CD4-positive, alpha-beta T cell (primary cell): ENCODE measurements at regions not wholly inside any gene's neighbourhood (a gene's known extent, or its start where the extent isn't known, plus 50 kb on each side); places are given as distances from the start of the nearest gene placed in this dataset.
"Not testable (repeated sequence)": the region's sequence is repeated elsewhere in the genome, so short reads cannot be mapped to it uniquely, and the experiment has no call there.

ENCODE experiments used
- ATAC-seq: fragments of 200-7000 bp; cut with Tn5 transposase; one replicate; pipeline ENCODE4 v1.10.0; 2022; ENCODE audit warnings: mild to moderate bottlenecking; ENCODE audit not compliant: poor library complexity
- CTCF ChIA-PET: fragments of 350-600 bp; sonication (Branson Sonifier 250); formaldehyde crosslinking; loops from one replicate; lab custom pipeline; 2021; ENCODE audit warnings: antibody characterized with exemption, inconsistent platforms; lab: Charles Lee
- POLR2A ChIA-PET: fragments of 350-600 bp; sonication (Branson Sonifier 250); formaldehyde crosslinking; loops from one replicate; lab custom pipeline; 2021; ENCODE audit warnings: antibody characterized with exemption, inconsistent platforms; lab: Charles Lee
- DNase-seq, 14 experiments: peaks; one replicate each; pipeline ENCODE4 v3.0.0-alpha.2; 2013 to 2020; ENCODE audit warnings: mixed read lengths in 2 of 14
- H3K27ac ChIP-seq, 2 donors: one replicate each; pipeline versions ENCODE4 v1.5.1 to v1.7.0; 2013; ENCODE audit warnings: low read length in 2 of 2, low read depth in 1 of 2, mild to moderate bottlenecking in 1 of 2
- H3K27me3 ChIP-seq, 2 experiments: 1 replicate in 1 of 2; 2 replicates in 1 of 2; pipeline versions ENCODE4 v1.6.1 to v1.7.0; 2013; ENCODE audit warnings: low read length in 2 of 2, control low read depth in 1 of 2, mild to moderate bottlenecking in 1 of 2, moderate library complexity in 1 of 2; ENCODE audit not compliant: insufficient read depth in 2 of 2, control insufficient read depth in 1 of 2
- H3K36me3 ChIP-seq: one replicate; pipeline ENCODE4 v1.6.1; 2013; ENCODE audit warnings: low read length, control low read depth; ENCODE audit not compliant: insufficient read depth
- H3K4me1 ChIP-seq: one replicate; pipeline ENCODE4 v1.6.1; 2013; ENCODE audit warnings: low read length, control low read depth; ENCODE audit not compliant: insufficient read depth
- H3K4me3 ChIP-seq: one replicate; pipeline ENCODE4 v1.5.1; 2013; ENCODE audit warnings: mild to moderate bottlenecking, low read length, moderate library complexity
- H3K9me3 ChIP-seq, 2 experiments: 1 replicate in 1 of 2; 2 replicates in 1 of 2; pipeline versions ENCODE4 v1.6.1 to v1.7.0; 2013; ENCODE audit warnings: low read length in 2 of 2, mild to moderate bottlenecking in 2 of 2, control low read depth in 1 of 2, moderate library complexity in 1 of 2; ENCODE audit not compliant: control insufficient read depth in 1 of 2, insufficient read depth in 1 of 2
- H3K27ac Mint-ChIP-seq: one replicate; pipeline ENCODE4 v1.8.0; 2020; ENCODE audit warnings: mixed read lengths
- H3K27me3 Mint-ChIP-seq: one replicate; pipeline ENCODE4 v1.8.0; 2021; ENCODE audit warnings: mixed read lengths
- H3K36me3 Mint-ChIP-seq: one replicate; pipeline ENCODE4 v1.8.0; 2021; ENCODE audit warnings: low read depth, mixed read lengths
- H3K4me1 Mint-ChIP-seq: one replicate; pipeline ENCODE4 v1.8.0; 2021; ENCODE audit warnings: low read depth, mixed read lengths
- H3K4me3 Mint-ChIP-seq: one replicate; pipeline ENCODE4 v1.8.0; 2020; ENCODE audit warnings: mild to moderate bottlenecking, mixed read lengths
- H3K9me3 Mint-ChIP-seq: one replicate; pipeline ENCODE4 v1.8.0; 2020; ENCODE audit warnings: mixed read lengths
- intact Hi-C, 2 experiments: fragments of 100-400 bp; cut with DNase I in 1 of 2; cut with micrococcal nuclease in 1 of 2; formaldehyde crosslinking; loops; one replicate each; pipeline versions ENCODE4 v1.15.1 to v1.9.0; 2023 to 2025; cut with DNase I, micrococcal nuclease
- TF ChIP-seq, protein P1 (sequence below): fragments of 200-600 bp; IDR thresholded peaks from one replicate; pipeline ENCODE4 v1.8.0; 2022; ENCODE audit warnings: antibody characterized with exemption, mild to moderate bottlenecking

DNA sequence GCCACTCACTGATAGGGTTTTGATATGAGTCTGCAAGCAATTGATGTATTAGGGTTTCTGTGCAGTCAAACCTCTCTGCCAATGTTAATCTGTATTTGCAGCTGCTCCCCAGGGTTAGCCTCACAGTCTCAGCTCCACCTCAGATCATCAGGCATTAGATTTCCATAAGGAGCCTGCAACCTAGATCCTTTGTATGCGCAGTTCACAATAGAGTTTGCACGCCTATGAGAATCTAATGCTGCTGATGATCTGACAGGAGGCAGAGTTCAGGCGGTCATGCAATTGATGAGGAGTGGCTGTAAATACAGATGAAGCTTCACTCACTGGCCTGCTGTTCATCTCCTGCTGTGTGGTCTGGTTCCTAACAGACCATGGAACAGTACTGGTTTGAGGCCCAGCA, 280.6 kb downstream of the PAPSS1 start:
- no peaks in the 10 kb centered on the region for H3K4me1 Mint-ChIP-seq
- H3K36me3 Mint-ChIP-seq: no peaks in the 10 kb centered on the region
- Histone ChIP-seq H3K36me3 (no peaks in the 10 kb centered on the region), H3K27me3 (no peaks in the 10 kb centered on the region), H3K4me3 (no peak overlapping the region), H3K9me3 (no peaks in the 10 kb centered on the region), H3K27ac (no peak overlapping the region), H3K4me1 (no peaks in the 10 kb centered on the region)
- no peak overlapping the region for H3K4me3 Mint-ChIP-seq
- no peaks in the 10 kb centered on the region for H3K27me3 Mint-ChIP-seq
- H3K27ac Mint-ChIP-seq: no peak overlapping the region
- POLR2A ChIA-PET: no interaction called here
- ATAC-seq (no peak), DNase-seq (no peak)
- CTCF ChIA-PET: interaction anchor here (1.4 kb wide), 1 partner anchor 12 kb away, joined by 5 read pairs; no protein-coding TSS in a partner anchor
- TF ChIP-seq, protein P1, sequence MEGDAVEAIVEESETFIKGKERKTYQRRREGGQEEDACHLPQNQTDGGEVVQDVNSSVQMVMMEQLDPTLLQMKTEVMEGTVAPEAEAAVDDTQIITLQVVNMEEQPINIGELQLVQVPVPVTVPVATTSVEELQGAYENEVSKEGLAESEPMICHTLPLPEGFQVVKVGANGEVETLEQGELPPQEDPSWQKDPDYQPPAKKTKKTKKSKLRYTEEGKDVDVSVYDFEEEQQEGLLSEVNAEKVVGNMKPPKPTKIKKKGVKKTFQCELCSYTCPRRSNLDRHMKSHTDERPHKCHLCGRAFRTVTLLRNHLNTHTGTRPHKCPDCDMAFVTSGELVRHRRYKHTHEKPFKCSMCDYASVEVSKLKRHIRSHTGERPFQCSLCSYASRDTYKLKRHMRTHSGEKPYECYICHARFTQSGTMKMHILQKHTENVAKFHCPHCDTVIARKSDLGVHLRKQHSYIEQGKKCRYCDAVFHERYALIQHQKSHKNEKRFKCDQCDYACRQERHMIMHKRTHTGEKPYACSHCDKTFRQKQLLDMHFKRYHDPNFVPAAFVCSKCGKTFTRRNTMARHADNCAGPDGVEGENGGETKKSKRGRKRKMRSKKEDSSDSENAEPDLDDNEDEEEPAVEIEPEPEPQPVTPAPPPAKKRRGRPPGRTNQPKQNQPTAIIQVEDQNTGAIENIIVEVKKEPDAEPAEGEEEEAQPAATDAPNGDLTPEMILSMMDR: no peak
- no peaks in the 10 kb centered on the region for H3K9me3 Mint-ChIP-seq
- intact Hi-C loops: no loop called here

DNA sequence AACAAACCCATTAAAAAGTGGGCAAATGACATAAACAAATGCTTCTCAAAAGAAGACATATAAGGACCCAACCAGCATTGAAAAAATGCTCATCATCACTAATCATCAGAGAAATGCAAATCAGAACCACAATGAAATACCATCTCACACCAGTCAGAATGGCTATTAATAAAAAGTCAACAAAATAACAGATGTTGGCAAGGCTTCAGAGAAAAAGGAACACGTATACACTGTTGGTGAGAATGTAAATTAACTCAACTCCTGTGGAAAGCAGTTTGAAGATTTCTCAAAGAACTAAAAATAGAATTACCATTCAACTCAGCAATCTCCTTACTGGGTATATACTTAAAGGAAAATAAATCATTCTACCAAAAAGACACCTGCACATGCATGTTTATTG, 283.6 kb downstream of the PAPSS1 start:
- H3K36me3 ChIP-seq, H3K4me1 Mint-ChIP-seq, POLR2A ChIA-PET: not testable (repeated sequence)

GRCh38 chr4:107432451-107432850, 287.6 kb downstream of the PAPSS1 start:
- POLR2A ChIA-PET: no interaction called here
- no peaks in the 10 kb centered on the region for H3K9me3 ChIP-seq
- H3K27me3 ChIP-seq: no peaks in the 10 kb centered on the region
- no peak overlapping the region for H3K4me3 ChIP-seq
- peaks cover 5% of the 10 kb centered on the region for H3K27me3 Mint-ChIP-seq
- H3K4me1 ChIP-seq: no peaks in the 10 kb centered on the region
- TF ChIP-seq, protein P1: no peak
- ATAC-seq (no peak), DNase-seq (no peak)
- H3K36me3 ChIP-seq: no peaks in the 10 kb centered on the region
- CTCF ChIA-PET: no interaction called here
- H3K36me3 Mint-ChIP-seq: no peaks in the 10 kb centered on the region
- no peak overlapping the region for H3K27ac Mint-ChIP-seq
- H3K4me3 Mint-ChIP-seq: no peak overlapping the region
- no peak overlapping the region for H3K27ac ChIP-seq
- intact Hi-C loops: no loop called here
- no peaks in the 10 kb centered on the region for H3K9me3 Mint-ChIP-seq
- no peaks in the 10 kb centered on the region for H3K4me1 Mint-ChIP-seq

More for the DNA sequence above, 283.6 kb downstream of the PAPSS1 start:
- H3K27ac ChIP-seq, H3K4me1 ChIP-seq, CTCF ChIA-PET, H3K9me3 Mint-ChIP-seq, H3K27me3 Mint-ChIP-seq, H3K9me3 ChIP-seq, intact Hi-C loops, H3K27me3 ChIP-seq, H3K36me3 Mint-ChIP-seq, H3K4me3 Mint-ChIP-seq, H3K4me3 ChIP-seq, ATAC-seq, DNase-seq, H3K27ac Mint-ChIP-seq: not testable (repeated sequence)

GRCh38 chr4:107423677-107424405, 296.2 kb downstream of the PAPSS1 start:
- Mint-ChIP-seq H3K4me1 (no peaks in the 10 kb centered on the region), H3K27me3 (no peaks in the 10 kb centered on the region), H3K4me3 (no peak overlapping the region), H3K36me3 (no peaks in the 10 kb centered on the region), H3K27ac (no peak overlapping the region), H3K9me3 (peaks cover 2% of the 10 kb centered on the region)
- intact Hi-C loops: no loop called here
- H3K27me3 ChIP-seq: no peaks in the 10 kb centered on the region
- H3K4me1 ChIP-seq: no peaks in the 10 kb centered on the region
- H3K27ac ChIP-seq: no peak overlapping the region
- TF ChIP-seq, protein P1: no peak
- ChIA-PET CTCF (interaction anchor here (1.7 kb wide), 1 partner anchor 24 kb away, joined by 3 read pairs; no protein-coding TSS in a partner anchor), POLR2A (no interaction called here)
- no peaks in the 10 kb centered on the region for H3K9me3 ChIP-seq
- ATAC-seq (no peak), DNase-seq (no peak)
- no peaks in the 10 kb centered on the region for H3K36me3 ChIP-seq
- no peak overlapping the region for H3K4me3 ChIP-seq

DNA sequence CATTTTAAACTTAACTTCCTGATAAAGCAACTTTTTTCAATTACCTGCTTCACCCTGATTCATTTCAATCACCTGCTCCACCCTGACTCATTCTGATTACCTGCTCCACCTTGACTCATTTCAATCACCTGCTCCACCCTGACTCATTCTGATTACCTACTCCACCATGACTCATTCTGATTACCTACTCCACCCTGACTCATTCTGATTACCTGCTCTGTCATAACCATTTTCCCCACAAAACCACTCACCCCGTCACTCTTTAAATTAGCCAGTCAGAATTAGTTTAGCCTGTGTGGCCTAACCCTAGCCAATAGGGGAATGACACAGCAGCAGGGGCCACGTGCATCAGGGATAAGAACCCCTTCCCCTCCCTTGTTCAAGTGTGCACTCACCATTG, 300.5 kb downstream of the PAPSS1 start:
- H3K4me1 Mint-ChIP-seq, H3K4me1 ChIP-seq, H3K9me3 ChIP-seq, H3K27ac Mint-ChIP-seq, H3K4me3 Mint-ChIP-seq, H3K27ac ChIP-seq, DNase-seq, H3K27me3 ChIP-seq, POLR2A ChIA-PET, intact Hi-C loops, H3K9me3 Mint-ChIP-seq, H3K36me3 Mint-ChIP-seq, CTCF ChIA-PET, H3K4me3 ChIP-seq, H3K27me3 Mint-ChIP-seq, ATAC-seq, H3K36me3 ChIP-seq: not testable (repeated sequence)
